NCI-H524 (cell line): ENCODE measurements at regions not wholly inside any gene's neighbourhood (a gene's known extent, or its start where the extent isn't known, plus 50 kb on each side); places are given as distances from the start of the nearest gene placed in this dataset.
"Not testable (repeated sequence)": the region's sequence is repeated elsewhere in the genome, so short reads cannot be mapped to it uniquely, and the experiment has no call there.

Experiments
- DNase-seq, 2 experiments: peaks; one replicate each; lab custom pipeline; 2025; lab: John Stamatoyannopoulos, UW

- no peak for DNase-seq
Measured at GRCh38 chr5:161034451-161034850, 182.4 kb upstream of the ATP10B start.

GRCh38 chr5:161030229-161030628 lies 178.2 kb upstream of the ATP10B start:
- DNase-seq, result no peak

GRCh38 chr5:161027763-161028162 lies 175.8 kb upstream of the ATP10B start:
- DNase-seq, result no peak

- peak; percentile 6 to 48 for DNase-seq
Measured at GRCh38 chr5:161023551-161023950, 171.5 kb upstream of the ATP10B start.

- DNase-seq, result no peak
Measured at GRCh38 chr5:161022151-161022550, 170.1 kb upstream of the ATP10B start.

- DNase-seq, result no peak
Measured at GRCh38 chr5:161009817-161010216, 157.8 kb upstream of the ATP10B start.

- no peak for DNase-seq
Measured at GRCh38 chr5:161009194-161009593, 157.2 kb upstream of the ATP10B start.

GRCh38 chr5:161007879-161008278 lies 155.9 kb upstream of the ATP10B start:
- DNase-seq, result no peak

- DNase-seq, result no peak
Measured at GRCh38 chr5:161002571-161003074, 150.6 kb upstream of the ATP10B start.

GRCh38 chr5:161001604-161002003 lies 149.6 kb upstream of the ATP10B start:
- no peak for DNase-seq

- DNase-seq, result not testable (repeated sequence)
Measured at GRCh38 chr5:161001142-161001541, 149.1 kb upstream of the ATP10B start.

- DNase-seq, result no peak
Measured at GRCh38 chr5:160991205-160991604, 139.2 kb upstream of the ATP10B start.

GRCh38 chr5:160979385-160979784 lies 127.4 kb upstream of the ATP10B start:
- no peak for DNase-seq

GRCh38 chr5:160978944-160979343 lies 126.9 kb upstream of the ATP10B start:
- DNase-seq, result no peak

GRCh38 chr5:160976181-160976580 lies 124.2 kb upstream of the ATP10B start:
- no peak for DNase-seq

GRCh38 chr5:160970605-160971191 lies 118.7 kb upstream of the ATP10B start:
- DNase-seq, result peak in 1 of 2 experiments; percentile 56

GRCh38 chr5:160969645-160970044 lies 117.6 kb upstream of the ATP10B start:
- DNase-seq, result no peak

- DNase-seq, result no peak
Measured at GRCh38 chr5:160968480-160968879, 116.5 kb upstream of the ATP10B start.

- peak; percentile 64 to 90 for DNase-seq
Measured at GRCh38 chr5:160966921-160967320, 114.9 kb upstream of the ATP10B start.

GRCh38 chr5:160961761-160962160 lies 109.8 kb upstream of the ATP10B start:
- DNase-seq, result peak in 1 of 2 experiments; percentile 16

GRCh38 chr5:160961038-160961437 lies 109.0 kb upstream of the ATP10B start:
- no peak for DNase-seq

- DNase-seq, result no peak
Measured at GRCh38 chr5:160960592-160960991, 108.6 kb upstream of the ATP10B start.

GRCh38 chr5:160959804-160960203 lies 107.8 kb upstream of the ATP10B start:
- no peak for DNase-seq

- no peak for DNase-seq
Measured at GRCh38 chr5:160957312-160957861, 105.4 kb upstream of the ATP10B start.
